ENCODE measurements at regions not wholly inside any gene's neighbourhood (a gene's known extent, or its start where the extent isn't known, plus 50 kb on each side); places are given as distances from the start of the nearest gene placed in this dataset.

DNA sequence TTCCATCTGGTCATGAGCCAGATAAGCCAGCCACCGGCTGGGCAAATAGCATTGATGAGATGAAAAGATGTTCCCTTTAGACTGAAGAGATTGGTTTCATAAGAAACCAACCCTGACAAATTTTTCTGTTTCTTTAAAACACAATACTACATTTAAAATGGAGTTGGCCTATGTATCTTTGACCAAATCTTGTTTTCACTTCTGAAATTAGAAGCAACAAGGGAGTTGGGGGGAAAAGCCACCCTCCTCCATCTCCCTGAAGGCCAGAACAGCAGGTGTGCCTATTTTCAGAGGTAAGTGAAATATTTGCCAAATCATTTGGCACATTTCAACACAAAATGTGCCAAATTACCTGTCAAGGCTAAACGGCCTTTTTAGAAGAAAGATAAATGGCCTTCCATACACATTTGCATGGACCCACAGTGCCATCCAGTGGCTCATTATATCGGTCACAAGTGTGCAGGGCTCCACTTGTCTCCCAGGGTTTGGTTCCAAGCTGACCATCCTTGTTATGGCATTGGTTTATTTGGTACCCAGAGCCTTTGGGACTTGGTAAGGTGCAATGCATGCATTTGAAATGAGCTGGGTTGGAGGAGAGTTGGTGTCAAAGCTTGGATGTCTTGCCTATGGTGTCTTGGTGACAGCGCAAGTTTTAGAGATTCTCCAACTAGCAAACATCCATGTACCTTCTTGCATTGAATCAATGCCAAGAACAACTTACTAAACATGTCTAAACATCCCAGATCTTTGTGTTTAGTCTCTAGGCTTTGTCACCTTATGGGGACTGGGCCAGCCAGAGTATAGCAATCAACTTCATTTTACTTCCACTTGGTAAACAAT, 372.0 kb upstream of the KIF2A start:
- Histone ChIP-seq H3K27ac (ENCODE audit: low read depth, low read length) (no peak overlapping the region), H3K9me3 (ENCODE audit: control insufficient read depth, insufficient read depth, low read length) (no peaks in the 10 kb centered on the region), H3K9ac (ENCODE audit: low read depth, low read length) (no peak overlapping the region), H3K4me1 (ENCODE audit: control insufficient read depth, insufficient read depth, low read length) (no peaks in the 10 kb centered on the region), H3K4me3 (ENCODE audit: low read depth, low read length) (no peak overlapping the region), H3K36me3 (ENCODE audit: control insufficient read depth, insufficient read depth, low read length) (no peaks in the 10 kb centered on the region), H3K27me3 (ENCODE audit: control insufficient read depth, insufficient read depth, low read length) (no peaks in the 10 kb centered on the region)

DNA sequence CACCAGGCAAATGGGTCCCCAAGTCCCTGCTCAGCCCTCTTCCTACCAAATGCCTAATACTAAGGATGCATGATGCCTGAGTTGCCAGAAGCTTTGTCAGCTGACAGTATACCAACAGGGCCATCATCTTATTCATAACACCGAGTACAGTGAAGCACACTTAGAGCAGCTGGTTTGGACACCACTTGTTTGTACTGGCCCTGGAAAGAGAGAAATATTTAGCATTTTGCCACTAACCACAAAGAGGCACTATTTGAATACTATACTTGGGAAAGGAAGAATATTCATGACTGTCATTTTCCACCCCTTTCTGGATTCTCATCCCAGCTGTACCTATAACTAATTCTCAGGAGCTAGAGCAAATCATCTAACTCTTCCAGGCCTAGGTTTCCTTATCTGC, 364.4 kb upstream of the KIF2A start:
- H3K36me3 ChIP-seq (ENCODE audit: control insufficient read depth, insufficient read depth, low read length): no peaks in the 10 kb centered on the region
- H3K4me3 ChIP-seq (ENCODE audit: low read depth, low read length): no peak overlapping the region
- no peaks in the 10 kb centered on the region for H3K4me1 ChIP-seq (ENCODE audit: control insufficient read depth, insufficient read depth, low read length)
- no peak overlapping the region for H3K27ac ChIP-seq (ENCODE audit: low read depth, low read length)
- no peaks in the 10 kb centered on the region for H3K27me3 ChIP-seq (ENCODE audit: control insufficient read depth, insufficient read depth, low read length)
- no peaks in the 10 kb centered on the region for H3K9me3 ChIP-seq (ENCODE audit: control insufficient read depth, insufficient read depth, low read length)
- no peak overlapping the region for H3K9ac ChIP-seq (ENCODE audit: low read depth, low read length)

DNA sequence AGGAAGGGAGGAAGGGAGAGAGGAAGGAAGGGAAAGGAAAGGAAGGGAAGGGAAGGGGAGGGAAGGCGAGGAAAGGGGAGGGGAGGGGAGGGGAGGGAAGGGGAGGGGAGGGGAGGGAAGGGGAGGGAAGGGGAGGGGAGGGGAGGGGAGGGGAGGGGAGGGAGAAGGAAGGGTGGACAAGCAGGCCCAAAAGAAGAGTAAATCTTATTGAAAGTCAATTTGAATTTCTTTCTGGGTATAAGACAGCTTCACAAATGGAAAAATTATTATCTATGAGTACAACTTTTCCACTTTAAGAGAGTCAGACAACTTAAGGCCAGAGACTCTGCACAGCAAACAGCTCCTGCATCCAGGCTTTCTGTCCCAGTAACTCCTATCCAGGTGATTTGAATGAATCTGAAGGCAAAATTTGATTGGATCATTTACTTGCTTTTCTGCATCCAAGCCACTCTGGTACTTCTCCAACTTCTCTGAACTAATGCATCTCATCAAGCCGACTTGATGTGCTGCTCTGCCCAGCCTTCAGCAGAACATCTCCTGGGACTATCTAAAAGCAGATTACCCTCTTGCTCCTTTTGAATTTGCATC, 363.4 kb upstream of the KIF2A start:
- H3K9ac ChIP-seq (ENCODE audit: low read depth, low read length): no peak overlapping the region
- H3K36me3 ChIP-seq (ENCODE audit: control insufficient read depth, insufficient read depth, low read length): no peaks in the 10 kb centered on the region
- H3K9me3 ChIP-seq (ENCODE audit: control insufficient read depth, insufficient read depth, low read length): no peaks in the 10 kb centered on the region
- no peaks in the 10 kb centered on the region for H3K27me3 ChIP-seq (ENCODE audit: control insufficient read depth, insufficient read depth, low read length)
- no peaks in the 10 kb centered on the region for H3K4me1 ChIP-seq (ENCODE audit: control insufficient read depth, insufficient read depth, low read length)
- no peak overlapping the region for H3K27ac ChIP-seq (ENCODE audit: low read depth, low read length)
- H3K4me3 ChIP-seq (ENCODE audit: low read depth, low read length): no peak overlapping the region

DNA sequence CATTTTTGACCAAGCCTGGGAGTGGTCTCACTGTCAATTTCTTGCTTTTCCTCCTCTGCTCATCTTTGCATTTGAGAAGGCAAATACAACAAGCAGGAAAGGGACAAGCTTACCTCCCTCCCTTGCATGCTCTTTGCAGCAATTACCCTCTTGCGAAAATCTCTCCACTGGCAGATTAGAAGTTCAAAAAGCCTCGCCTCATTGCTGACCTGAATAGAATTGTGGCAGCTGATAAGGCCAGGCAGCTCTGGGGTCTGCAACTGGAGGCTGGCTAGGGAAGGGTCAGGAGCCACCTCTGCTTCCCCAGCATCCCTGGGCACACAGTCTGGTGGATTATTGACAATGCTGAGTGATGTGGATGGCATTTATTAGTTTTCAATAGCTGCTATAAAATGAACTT, 362.3 kb upstream of the KIF2A start:
- Histone ChIP-seq H3K9me3 (ENCODE audit: control insufficient read depth, insufficient read depth, low read length) (no peaks in the 10 kb centered on the region), H3K36me3 (ENCODE audit: control insufficient read depth, insufficient read depth, low read length) (no peaks in the 10 kb centered on the region), H3K27ac (ENCODE audit: low read depth, low read length) (no peak overlapping the region), H3K4me1 (ENCODE audit: control insufficient read depth, insufficient read depth, low read length) (no peaks in the 10 kb centered on the region), H3K4me3 (ENCODE audit: low read depth, low read length) (no peak overlapping the region), H3K9ac (ENCODE audit: low read depth, low read length) (no peak overlapping the region), H3K27me3 (ENCODE audit: control insufficient read depth, insufficient read depth, low read length) (no peaks in the 10 kb centered on the region)

DNA sequence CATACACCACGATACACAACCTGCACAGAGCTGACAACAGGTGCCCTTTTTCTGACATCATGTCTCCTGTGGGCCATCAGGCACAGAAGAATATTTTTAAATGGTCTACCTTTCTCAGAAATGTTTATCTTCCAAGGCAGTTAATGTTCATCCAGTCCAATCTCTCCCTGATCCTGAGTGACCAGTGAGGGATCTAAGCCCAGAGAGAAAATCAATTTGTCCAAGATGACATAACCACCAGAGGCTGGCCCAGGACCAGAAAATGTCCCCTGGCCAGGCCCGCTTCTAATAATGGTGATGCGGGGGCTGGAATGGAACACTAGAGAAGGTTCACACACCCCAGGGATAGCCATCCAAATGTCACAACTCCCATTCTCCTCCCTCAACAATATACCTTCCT, 357.9 kb upstream of the KIF2A start:
- Histone ChIP-seq H3K27me3 (ENCODE audit: control insufficient read depth, insufficient read depth, low read length) (no peaks in the 10 kb centered on the region), H3K36me3 (ENCODE audit: control insufficient read depth, insufficient read depth, low read length) (no peaks in the 10 kb centered on the region), H3K9me3 (ENCODE audit: control insufficient read depth, insufficient read depth, low read length) (no peaks in the 10 kb centered on the region), H3K27ac (ENCODE audit: low read depth, low read length) (no peak overlapping the region), H3K4me3 (ENCODE audit: low read depth, low read length) (no peak overlapping the region), H3K9ac (ENCODE audit: low read depth, low read length) (no peak overlapping the region), H3K4me1 (ENCODE audit: control insufficient read depth, insufficient read depth, low read length) (no peaks in the 10 kb centered on the region)

DNA sequence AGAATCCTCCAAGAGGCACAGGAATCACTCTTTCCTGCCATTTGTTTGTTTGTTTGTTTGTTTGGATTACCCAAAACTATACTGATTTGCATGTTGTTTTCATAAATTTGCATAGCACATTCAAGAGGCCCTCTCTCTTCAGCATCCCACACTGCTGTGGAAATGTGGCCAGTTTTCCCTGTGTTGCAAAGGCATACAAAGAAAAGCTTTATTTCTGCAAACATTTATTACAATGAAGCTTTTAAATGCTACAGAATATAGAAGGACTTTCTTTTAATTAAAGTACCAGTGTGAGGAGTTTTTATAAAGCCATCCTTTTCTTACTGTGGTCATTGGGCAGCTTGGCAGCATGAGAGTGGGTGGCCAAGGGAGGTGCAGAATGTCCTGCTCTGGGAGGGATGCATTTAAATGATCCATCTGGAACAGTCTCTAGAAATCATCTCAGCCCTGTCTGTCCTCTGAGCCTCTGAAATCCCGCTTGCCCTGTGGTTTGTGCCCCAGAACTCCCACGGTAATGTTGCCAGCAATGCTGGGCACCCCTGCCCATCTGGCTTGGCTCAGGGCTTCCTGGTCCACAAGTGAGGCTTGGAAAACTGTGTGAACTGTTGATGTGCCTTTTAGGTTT, 356.8 kb upstream of the KIF2A start:
- H3K9ac ChIP-seq (ENCODE audit: low read depth, low read length): no peak overlapping the region
- H3K27me3 ChIP-seq (ENCODE audit: control insufficient read depth, insufficient read depth, low read length): no peaks in the 10 kb centered on the region
- H3K4me1 ChIP-seq (ENCODE audit: control insufficient read depth, insufficient read depth, low read length): peaks cover 6% of the 10 kb centered on the region
- H3K36me3 ChIP-seq (ENCODE audit: control insufficient read depth, insufficient read depth, low read length): no peaks in the 10 kb centered on the region
- H3K9me3 ChIP-seq (ENCODE audit: control insufficient read depth, insufficient read depth, low read length): no peaks in the 10 kb centered on the region
- H3K4me3 ChIP-seq (ENCODE audit: low read depth, low read length): no peak overlapping the region
- H3K27ac ChIP-seq (ENCODE audit: low read depth, low read length): no peak overlapping the region

DNA sequence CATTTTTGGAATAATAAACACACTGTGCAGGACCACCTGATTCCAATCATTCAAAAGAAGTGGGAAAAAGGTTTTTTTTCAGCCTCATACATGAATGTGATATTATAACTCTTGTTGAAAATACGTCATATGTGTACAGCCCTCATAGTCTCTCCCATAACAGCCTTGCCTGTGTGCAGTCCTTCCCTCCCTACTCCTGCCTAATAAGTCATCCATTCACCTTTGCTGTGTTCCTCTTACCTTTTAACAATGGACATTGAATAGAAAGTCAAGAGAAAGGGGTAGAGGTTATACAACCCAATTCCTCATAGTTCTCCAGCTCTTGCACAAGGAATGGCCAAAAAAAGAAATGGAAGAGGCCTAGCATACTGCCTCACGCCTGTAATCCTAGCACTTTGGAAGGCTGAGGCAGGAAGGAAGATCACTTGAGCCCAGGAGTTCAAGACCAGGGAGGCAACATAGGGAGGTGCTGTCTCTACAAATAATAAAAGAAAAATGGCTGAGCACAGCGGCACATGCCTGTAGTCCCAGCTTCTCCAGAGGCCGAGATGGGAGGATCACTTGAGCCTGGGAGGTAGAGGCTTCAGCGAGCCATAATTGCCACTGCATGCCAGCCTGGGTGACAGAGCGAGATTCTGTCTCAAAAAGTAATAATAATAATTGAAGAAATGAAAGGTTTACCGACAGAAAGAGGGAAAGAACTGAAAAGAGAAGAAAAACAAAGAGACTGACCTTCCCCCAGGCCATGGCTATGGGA, 356.1 kb upstream of the KIF2A start:
- Histone ChIP-seq H3K9me3 (ENCODE audit: control insufficient read depth, insufficient read depth, low read length) (no peaks in the 10 kb centered on the region), H3K9ac (ENCODE audit: low read depth, low read length) (no peak overlapping the region), H3K27me3 (ENCODE audit: control insufficient read depth, insufficient read depth, low read length) (no peaks in the 10 kb centered on the region), H3K4me3 (ENCODE audit: low read depth, low read length) (no peak overlapping the region), H3K27ac (ENCODE audit: low read depth, low read length) (no peak overlapping the region), H3K36me3 (ENCODE audit: control insufficient read depth, insufficient read depth, low read length) (no peaks in the 10 kb centered on the region), H3K4me1 (ENCODE audit: control insufficient read depth, insufficient read depth, low read length) (peaks cover 8% of the 10 kb centered on the region)

DNA sequence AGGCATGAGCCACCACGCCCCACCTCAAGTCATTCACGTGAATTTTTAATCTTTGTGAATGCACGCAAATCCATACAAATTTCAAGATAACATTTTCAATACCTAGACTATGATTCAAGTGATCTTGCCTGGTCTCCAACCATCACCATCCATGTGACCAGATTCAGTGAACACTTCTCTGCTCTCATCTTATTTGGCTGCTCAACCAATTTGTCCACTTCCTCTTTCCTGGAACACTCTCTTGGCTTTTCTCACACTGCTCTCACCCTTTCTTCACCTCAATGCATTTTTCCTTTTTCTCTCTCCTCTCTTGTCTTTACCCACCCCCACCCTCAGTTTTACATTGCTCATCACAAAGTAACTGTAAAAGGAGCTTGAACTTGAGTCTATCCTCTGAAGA, 354.7 kb upstream of the KIF2A start:
- H3K27me3 ChIP-seq (ENCODE audit: control insufficient read depth, insufficient read depth, low read length): no peaks in the 10 kb centered on the region
- H3K27ac ChIP-seq (ENCODE audit: low read depth, low read length): no peak overlapping the region
- no peak overlapping the region for H3K4me3 ChIP-seq (ENCODE audit: low read depth, low read length)
- H3K4me1 ChIP-seq (ENCODE audit: control insufficient read depth, insufficient read depth, low read length): peaks cover 8% of the 10 kb centered on the region
- H3K36me3 ChIP-seq (ENCODE audit: control insufficient read depth, insufficient read depth, low read length): no peaks in the 10 kb centered on the region
- no peak overlapping the region for H3K9ac ChIP-seq (ENCODE audit: low read depth, low read length)
- H3K9me3 ChIP-seq (ENCODE audit: control insufficient read depth, insufficient read depth, low read length): no peaks in the 10 kb centered on the region

DNA sequence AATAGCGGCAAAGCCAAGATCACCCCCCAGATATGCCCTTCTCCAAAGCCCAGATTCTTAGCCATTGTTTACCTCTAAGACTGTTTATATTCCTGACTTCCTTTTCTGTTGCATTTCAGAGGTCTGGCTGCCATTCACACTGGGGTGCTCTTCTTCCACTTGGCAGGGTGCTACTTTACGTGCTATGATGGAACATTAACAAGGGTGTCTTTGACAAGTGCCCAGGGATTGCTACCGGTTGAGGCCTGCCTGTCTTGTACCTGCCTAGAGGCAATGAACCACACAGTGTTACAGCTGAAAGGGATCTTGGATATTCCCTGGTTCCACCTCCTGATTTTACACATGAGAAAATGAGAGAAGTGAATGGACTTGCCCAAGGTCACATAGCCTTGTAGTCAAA, 352.1 kb upstream of the KIF2A start:
- no peaks in the 10 kb centered on the region for H3K9me3 ChIP-seq (ENCODE audit: control insufficient read depth, insufficient read depth, low read length)
- no peak overlapping the region for H3K4me3 ChIP-seq (ENCODE audit: low read depth, low read length)
- H3K27me3 ChIP-seq (ENCODE audit: control insufficient read depth, insufficient read depth, low read length): no peaks in the 10 kb centered on the region
- H3K9ac ChIP-seq (ENCODE audit: low read depth, low read length): no peak overlapping the region
- peaks cover 8% of the 10 kb centered on the region for H3K4me1 ChIP-seq (ENCODE audit: control insufficient read depth, insufficient read depth, low read length)
- no peaks in the 10 kb centered on the region for H3K36me3 ChIP-seq (ENCODE audit: control insufficient read depth, insufficient read depth, low read length)
- H3K27ac ChIP-seq (ENCODE audit: low read depth, low read length): no peak overlapping the region

DNA sequence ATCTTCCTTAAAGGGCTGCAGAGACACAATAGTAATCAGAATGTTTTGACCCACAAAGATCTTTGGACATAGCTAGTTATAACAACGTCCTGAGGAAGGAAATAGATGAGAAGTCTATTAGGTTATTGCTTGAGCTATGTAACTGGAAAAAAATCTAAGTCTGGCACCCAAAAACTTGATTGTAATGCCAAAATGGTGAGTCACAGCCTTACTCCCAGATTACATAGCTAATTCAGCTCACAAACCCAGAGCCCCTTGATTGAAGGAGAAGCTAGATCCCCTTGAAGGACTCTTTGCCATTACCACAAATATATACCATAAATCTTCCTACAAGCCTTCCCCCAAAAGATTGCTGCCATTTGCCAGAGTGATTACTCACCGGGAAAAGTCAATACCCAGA, 341.8 kb upstream of the KIF2A start:
- H3K36me3 ChIP-seq (ENCODE audit: control insufficient read depth, insufficient read depth, low read length): no peaks in the 10 kb centered on the region
- H3K4me3 ChIP-seq (ENCODE audit: low read depth, low read length): no peak overlapping the region
- H3K9ac ChIP-seq (ENCODE audit: low read depth, low read length): no peak overlapping the region
- H3K4me1 ChIP-seq (ENCODE audit: control insufficient read depth, insufficient read depth, low read length): peaks cover 6% of the 10 kb centered on the region
- no peak overlapping the region for H3K27ac ChIP-seq (ENCODE audit: low read depth, low read length)
- no peaks in the 10 kb centered on the region for H3K9me3 ChIP-seq (ENCODE audit: control insufficient read depth, insufficient read depth, low read length)
- H3K27me3 ChIP-seq (ENCODE audit: control insufficient read depth, insufficient read depth, low read length): no peaks in the 10 kb centered on the region

DNA sequence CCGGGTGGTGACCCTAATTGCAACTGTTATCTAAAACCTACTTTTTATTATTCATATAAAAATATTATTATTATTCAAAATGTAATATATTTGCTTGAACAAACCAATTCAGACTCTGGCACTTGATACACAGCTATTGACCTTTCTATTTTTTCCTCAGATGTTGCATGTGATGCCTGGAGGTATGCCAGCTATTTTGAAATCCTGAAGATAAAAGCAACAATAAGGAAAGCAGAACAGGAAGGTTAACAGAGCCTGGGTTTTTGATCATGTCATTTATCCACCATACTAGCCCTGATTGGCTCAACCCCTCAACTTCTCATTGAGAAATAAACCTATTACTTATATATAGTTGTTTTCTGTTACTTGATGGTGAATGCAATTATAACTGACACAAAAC, 340.9 kb upstream of the KIF2A start:
- no peak overlapping the region for H3K9ac ChIP-seq (ENCODE audit: low read depth, low read length)
- H3K4me1 ChIP-seq (ENCODE audit: control insufficient read depth, insufficient read depth, low read length): peaks cover 6% of the 10 kb centered on the region
- H3K4me3 ChIP-seq (ENCODE audit: low read depth, low read length): no peak overlapping the region
- no peaks in the 10 kb centered on the region for H3K27me3 ChIP-seq (ENCODE audit: control insufficient read depth, insufficient read depth, low read length)
- H3K27ac ChIP-seq (ENCODE audit: low read depth, low read length): no peak overlapping the region
- no peaks in the 10 kb centered on the region for H3K36me3 ChIP-seq (ENCODE audit: control insufficient read depth, insufficient read depth, low read length)
- no peaks in the 10 kb centered on the region for H3K9me3 ChIP-seq (ENCODE audit: control insufficient read depth, insufficient read depth, low read length)
